ENCODE measurements at regions not wholly inside any gene's neighbourhood (a gene's known extent, or its start where the extent isn't known, plus 50 kb on each side); places are given as distances from the start of the nearest gene placed in this dataset.

DNA sequence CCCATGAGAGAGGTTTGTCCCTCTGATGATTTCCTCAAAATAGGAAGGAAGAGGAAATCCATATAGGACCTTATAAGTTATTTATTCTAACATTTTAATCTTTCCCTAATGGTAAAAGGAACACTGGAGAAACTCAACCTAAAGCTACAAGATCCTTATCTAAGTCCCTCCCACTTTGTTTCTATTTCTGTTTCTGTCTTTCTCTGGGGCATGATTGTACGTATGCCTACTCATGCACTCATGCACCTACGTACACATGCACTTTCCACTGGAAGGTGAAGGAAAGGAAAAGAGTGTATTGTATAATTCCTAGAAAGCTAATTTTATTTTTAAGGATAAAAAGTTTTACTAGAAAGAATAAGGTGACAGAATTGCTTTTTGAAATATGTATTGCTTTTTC, 125.0 kb downstream of the RAB38 start:
- TF ChIP-seq SUZ12 (IDR thresholded peaks at IDR 0.05; ENCODE audit: extremely low read depth, insufficient read depth, insufficient read length) (no peak), ZNF274 (IDR thresholded peaks at IDR 0.05; ENCODE audit: low read depth, low read length) (no peak), YY1 (IDR thresholded peaks at IDR 0.05; ENCODE audit: insufficient read depth, insufficient read length) (no peak)
